ENCODE measurements at regions not wholly inside any gene's neighbourhood (a gene's known extent, or its start where the extent isn't known, plus 50 kb on each side); places are given as distances from the start of the nearest gene placed in this dataset.

DNA sequence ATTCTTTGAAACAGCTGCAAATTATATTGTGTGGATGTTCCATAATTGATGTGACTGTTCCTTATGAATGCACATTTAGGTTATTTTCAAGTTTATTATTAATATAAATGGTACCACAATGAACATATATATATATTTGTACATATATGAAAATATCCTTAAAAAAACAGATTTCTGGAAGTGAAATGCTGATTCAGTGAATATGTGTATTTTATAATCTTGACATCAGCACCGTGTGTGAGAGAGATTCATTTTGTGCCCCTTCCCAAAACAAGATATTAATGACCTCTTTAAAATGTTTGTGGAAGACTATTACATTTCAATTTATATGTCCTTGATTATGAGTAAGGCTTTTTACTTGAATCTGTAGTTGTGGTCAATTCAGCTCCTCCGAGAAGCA is 75.7 kb upstream of the PTPRT start:
- TF ChIP-seq GABPA (IDR thresholded peaks at IDR 0.05; ENCODE audit: low read depth): no peak
- no peak for TF ChIP-seq REST (IDR thresholded peaks at IDR 0.05; ENCODE audit: insufficient replicate concordance, low read depth)
- TF ChIP-seq POLR2AphosphoS5 (IDR thresholded peaks at IDR 0.05; ENCODE audit: low read depth): no peak
- no peak for TF ChIP-seq SPI1 (IDR thresholded peaks at IDR 0.05; ENCODE audit: borderline replicate concordance, low read depth)
- TF ChIP-seq, protein P1, sequence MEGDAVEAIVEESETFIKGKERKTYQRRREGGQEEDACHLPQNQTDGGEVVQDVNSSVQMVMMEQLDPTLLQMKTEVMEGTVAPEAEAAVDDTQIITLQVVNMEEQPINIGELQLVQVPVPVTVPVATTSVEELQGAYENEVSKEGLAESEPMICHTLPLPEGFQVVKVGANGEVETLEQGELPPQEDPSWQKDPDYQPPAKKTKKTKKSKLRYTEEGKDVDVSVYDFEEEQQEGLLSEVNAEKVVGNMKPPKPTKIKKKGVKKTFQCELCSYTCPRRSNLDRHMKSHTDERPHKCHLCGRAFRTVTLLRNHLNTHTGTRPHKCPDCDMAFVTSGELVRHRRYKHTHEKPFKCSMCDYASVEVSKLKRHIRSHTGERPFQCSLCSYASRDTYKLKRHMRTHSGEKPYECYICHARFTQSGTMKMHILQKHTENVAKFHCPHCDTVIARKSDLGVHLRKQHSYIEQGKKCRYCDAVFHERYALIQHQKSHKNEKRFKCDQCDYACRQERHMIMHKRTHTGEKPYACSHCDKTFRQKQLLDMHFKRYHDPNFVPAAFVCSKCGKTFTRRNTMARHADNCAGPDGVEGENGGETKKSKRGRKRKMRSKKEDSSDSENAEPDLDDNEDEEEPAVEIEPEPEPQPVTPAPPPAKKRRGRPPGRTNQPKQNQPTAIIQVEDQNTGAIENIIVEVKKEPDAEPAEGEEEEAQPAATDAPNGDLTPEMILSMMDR (IDR thresholded peaks at IDR 0.05; ENCODE audit: insufficient read depth, low read length): no peak
- no peaks in the 10 kb centered on the region for H3K27me3 ChIP-seq (ENCODE audit: insufficient read depth, poor library complexity, severe bottlenecking)
- H3K27ac ChIP-seq (replicated peaks): no peak overlapping the region
- H3K4me3 ChIP-seq (replicated peaks; ENCODE audit: insufficient read depth, low read length): no peak overlapping the region
- DNase-seq (ENCODE audit: low read depth in 1 of 2, low spot score in 1 of 2): no peak

GRCh38 chr20:43263226-43263625 is 73.5 kb upstream of the PTPRT start:
- Histone ChIP-seq H3K4me3 (replicated peaks; ENCODE audit: insufficient read depth, low read length) (no peak overlapping the region), H3K27ac (replicated peaks) (no peak overlapping the region), H3K27me3 (ENCODE audit: insufficient read depth, poor library complexity, severe bottlenecking) (no peaks in the 10 kb centered on the region)
- DNase-seq (ENCODE audit: low read depth in 1 of 2, low spot score in 1 of 2): no peak
- TF ChIP-seq GABPA (IDR thresholded peaks at IDR 0.05; ENCODE audit: low read depth) (no peak), REST (IDR thresholded peaks at IDR 0.05; ENCODE audit: insufficient replicate concordance, low read depth) (no peak), POLR2AphosphoS5 (IDR thresholded peaks at IDR 0.05; ENCODE audit: low read depth) (no peak), SPI1 (IDR thresholded peaks at IDR 0.05; ENCODE audit: borderline replicate concordance, low read depth) (no peak)
- TF ChIP-seq, protein P1 (IDR thresholded peaks at IDR 0.05; ENCODE audit: insufficient read depth, low read length): no peak

GRCh38 chr20:43262341-43262740 is 72.6 kb upstream of the PTPRT start:
- Histone ChIP-seq H3K4me3 (replicated peaks; ENCODE audit: insufficient read depth, low read length) (no peak overlapping the region), H3K27ac (replicated peaks) (no peak overlapping the region), H3K27me3 (ENCODE audit: insufficient read depth, poor library complexity, severe bottlenecking) (no peaks in the 10 kb centered on the region)
- TF ChIP-seq SPI1 (IDR thresholded peaks at IDR 0.05; ENCODE audit: borderline replicate concordance, low read depth) (no peak), REST (IDR thresholded peaks at IDR 0.05; ENCODE audit: insufficient replicate concordance, low read depth) (no peak), GABPA (IDR thresholded peaks at IDR 0.05; ENCODE audit: low read depth) (no peak), POLR2AphosphoS5 (IDR thresholded peaks at IDR 0.05; ENCODE audit: low read depth) (no peak)
- TF ChIP-seq, protein P1 (IDR thresholded peaks at IDR 0.05; ENCODE audit: insufficient read depth, low read length): no peak
- no peak for DNase-seq (ENCODE audit: low read depth in 1 of 2, low spot score in 1 of 2)

All from HL-60 (cell line).